GM18873 (cell line): ENCODE measurements at regions not wholly inside any gene's neighbourhood (a gene's known extent, or its start where the extent isn't known, plus 50 kb on each side); places are given as distances from the start of the nearest gene placed in this dataset.
"Not testable (repeated sequence)": the region's sequence is repeated elsewhere in the genome, so short reads cannot be mapped to it uniquely, and the experiment has no call there.

Experiments
- ATAC-seq: cut with Tn5 transposase; IDR thresholded peaks from one replicate; pipeline ENCODE4 v1.9.1; 2021; ENCODE audit warnings: mild to moderate bottlenecking, moderate library complexity, moderate number of reproducible peaks; ENCODE audit not compliant: unreplicated experiment, low FRiP score

DNA sequence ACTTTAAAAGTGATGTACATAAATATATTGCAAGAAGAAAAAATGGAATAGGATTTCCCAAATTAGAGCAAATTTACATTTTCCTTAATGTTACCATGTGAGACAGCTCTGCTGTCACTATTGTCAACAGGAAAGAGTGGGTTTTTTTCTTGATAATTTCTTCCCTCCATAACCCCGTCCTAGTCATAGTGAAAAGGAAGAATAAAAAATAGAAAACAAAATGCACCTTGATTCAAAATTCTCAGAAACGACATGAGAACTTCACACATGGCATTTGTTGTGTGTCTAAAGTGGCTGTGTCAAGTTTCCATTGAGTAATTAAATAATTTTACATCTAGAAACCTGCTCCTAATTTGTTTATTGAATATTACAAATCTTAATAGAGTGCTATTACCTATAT is 945.2 kb upstream of the SLC35B3 start:
- ATAC-seq: no peak

DNA sequence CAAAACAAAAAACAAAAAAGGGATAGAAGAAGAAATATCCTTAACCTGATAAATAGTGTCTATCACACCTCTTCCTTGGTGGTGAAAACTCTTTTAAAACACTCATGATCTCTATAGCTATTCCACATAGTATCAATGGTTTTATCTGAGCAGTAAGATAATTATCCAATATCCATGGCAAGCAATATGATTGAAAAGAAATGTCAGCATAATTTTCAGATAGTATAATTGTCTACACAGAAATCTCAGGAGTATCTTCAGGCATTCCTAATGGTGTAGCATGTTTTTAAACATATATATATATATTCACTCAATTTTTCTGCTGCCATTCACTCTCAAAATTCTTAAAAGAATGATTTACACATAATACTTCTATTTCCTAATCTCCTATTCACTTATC is 938.0 kb upstream of the SLC35B3 start:
- no peak for ATAC-seq

DNA sequence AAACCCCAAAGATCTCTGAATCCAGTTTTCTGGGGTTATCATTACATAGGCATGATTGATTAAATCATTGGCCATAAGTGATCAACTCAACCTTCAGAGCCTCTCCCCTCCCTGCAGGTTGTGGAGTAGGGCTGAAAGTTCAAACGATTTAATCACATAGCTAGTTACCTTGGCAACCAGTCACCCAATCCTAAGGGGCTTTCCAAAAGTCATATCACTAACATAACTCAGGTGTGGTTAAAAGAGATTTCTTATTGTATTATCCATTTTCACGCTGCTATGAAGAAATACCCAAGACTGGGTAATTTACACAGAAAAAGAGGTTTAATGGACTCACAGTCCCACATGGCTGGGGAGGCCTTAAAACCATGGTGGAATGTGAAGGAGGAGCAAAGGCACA is 935.1 kb upstream of the SLC35B3 start:
- no peak for ATAC-seq

DNA sequence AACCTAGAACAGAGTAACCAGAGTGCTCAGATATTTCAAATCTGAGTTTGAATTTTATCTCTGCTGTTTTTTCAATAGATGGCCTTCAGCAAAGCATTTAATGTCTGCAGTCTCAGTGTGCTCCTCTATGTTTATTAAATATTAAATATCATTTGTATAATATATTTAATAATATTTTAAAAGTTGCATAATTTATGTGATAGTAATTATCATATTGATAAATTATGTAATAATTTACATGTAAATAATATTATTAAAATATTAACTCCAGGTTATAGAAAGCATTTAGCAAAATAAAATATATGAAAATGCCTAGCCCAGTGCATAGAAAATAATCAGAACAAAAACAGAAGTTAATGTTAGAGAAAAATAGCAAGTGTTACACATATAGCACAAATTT is 930.0 kb upstream of the SLC35B3 start:
- no peak for ATAC-seq

DNA sequence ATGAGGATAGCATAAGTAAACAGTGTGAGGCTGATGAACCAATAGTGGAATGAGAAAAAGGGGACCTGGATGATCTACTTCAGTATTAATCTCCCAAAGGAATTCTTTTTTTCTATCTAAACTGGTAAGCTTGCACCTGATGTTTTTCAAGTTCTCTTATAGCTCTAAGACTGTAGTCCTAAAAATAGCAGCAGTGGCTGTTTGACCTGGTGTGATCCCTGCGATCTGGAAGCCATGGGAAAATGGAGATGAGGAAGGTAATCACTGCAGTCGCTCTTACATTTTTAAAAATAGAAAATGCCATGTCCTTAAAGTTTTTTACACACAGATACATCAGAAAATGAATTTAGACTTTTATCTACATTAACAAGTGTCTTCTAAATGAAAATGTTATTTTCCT is 926.4 kb upstream of the SLC35B3 start:
- ATAC-seq: no peak

DNA sequence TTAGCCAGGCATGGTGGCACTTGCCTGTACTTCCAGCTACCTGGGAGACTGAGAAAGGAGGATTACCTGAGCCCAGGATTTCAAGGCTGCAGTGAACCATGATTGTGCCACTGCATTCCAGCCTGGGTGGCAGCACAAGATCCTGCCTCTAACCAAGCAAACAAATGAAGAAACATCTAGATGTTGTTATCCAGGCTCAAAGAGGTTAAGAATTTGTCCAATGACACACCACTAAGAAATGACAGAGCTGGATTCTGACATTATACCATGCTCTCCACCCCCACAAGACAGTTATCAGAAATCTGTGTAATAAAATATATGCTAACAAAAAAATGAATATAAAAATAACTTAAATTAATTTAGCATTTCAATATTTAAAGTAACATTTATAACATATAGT is 925.5 kb upstream of the SLC35B3 start:
- ATAC-seq: no peak

DNA sequence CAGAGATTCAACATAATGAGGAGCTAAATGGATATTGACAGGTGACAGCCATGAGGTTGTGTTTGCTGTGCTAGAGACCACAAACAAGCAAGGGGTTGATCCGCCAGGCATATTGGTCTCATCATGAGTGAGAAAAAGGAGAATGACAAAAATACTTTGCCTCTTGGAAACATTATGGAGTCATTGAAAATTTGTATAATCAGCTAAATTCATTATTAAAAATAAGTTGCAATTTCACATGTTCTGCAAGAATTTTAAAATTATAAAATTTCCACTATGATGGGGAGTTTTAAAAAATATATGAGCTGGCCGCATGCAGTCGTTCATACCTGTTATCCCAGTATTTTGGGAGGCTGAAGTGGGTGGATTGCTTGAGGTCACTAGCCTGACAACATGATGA is 912.3 kb upstream of the SLC35B3 start:
- ATAC-seq: no peak

DNA sequence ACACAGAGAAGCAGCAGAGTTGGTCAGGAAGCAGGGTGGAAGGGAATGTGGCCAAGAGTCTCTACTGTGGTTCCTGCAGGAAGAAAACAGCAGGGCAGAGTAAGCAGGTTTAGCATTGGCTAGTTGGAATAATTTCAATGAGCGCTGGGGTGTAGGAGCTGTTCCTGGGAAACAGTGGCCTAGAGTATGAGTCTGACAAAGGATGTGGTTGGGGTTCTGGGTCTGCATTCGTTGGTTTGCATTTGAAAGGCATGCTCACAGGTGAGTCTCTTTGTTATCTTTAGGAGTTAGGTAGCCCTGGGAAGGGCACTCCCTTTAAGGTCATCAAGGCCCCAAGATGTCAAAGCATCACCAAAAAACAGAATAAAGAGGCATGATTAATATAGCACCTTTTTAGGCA is 911.6 kb upstream of the SLC35B3 start:
- no peak for ATAC-seq

DNA sequence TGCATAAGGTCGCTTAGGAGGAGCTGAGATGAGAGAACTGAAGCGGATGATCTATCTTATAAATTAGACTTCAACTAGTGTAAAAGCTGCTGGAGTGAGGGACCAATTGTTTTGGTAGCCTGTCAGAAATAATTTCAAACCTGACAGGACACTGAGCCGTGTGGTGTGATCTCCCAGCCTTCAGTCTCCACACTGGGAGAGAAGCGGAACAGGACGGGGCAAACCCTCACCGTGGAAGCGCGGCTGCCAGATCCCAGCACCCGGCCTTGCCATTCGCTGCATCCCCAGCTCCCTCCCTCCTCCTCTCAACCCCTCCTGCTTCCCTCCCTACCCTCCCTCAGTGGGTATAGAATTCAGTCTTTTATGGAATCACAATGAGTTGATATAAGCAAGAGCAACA is 900.1 kb upstream of the SLC35B3 start:
- ATAC-seq: no peak

DNA sequence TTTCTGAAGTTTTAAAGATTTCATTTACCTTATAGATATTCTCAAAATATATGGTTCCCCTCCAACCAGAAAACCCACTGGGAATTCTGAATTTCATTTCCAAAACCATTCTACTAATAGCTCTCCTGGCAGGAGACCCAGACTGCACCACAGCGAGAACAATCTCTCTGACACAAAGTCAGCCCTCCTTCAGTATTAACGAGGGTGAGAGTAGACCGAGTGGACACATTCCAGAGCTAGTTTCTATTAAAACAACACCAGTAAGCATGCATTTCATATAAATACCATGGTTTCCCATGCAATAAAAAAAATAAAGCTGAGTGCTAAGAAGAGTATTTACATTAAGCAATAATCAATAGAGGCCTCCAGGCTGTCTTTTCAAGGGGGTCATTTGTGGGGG is 899.6 kb upstream of the SLC35B3 start:
- ATAC-seq: no peak

DNA sequence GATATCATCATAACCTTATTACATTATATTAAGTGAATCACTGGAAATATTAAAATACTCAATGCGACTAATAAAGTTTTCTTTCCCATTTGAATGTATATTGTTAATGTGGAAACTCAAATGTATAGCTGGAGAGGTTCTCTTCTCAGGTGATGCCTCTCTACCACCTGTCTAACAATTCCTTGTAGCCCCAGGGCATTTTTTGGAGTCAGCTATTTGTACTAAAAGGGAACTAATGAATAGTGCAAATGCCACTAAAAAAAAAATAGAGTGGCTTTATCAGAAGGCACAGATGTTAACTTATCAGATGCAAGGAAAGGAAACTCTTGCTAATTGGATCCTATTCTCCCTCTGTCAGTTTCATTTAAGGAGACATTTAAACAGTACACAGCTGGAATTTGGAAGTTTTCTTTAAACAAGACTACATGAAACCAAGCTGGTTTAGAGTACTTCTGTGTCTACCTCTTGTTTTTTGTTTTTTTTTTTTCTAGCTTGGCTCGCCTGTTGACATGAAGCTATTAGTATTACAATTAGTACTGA is 897.0 kb upstream of the SLC35B3 start:
- ATAC-seq: no peak

DNA sequence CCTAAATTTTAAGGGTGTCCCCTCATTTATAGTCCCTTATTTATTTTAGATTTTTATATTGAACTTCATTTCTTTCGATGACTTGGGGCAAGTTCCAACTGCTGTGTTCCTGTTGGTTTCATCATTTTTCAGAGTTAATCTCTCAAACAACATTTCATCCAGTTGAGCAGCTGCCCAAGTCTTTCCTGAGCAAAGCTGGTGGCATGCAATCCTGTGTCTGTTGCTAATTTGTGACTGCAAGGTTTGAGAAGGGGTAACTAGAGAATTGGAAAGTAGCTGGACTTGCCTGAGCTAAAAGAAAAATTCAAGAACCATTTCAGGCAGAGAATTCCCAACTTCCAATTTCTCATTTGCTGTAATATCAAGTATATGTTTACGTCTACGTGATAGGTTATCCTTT is 881.5 kb upstream of the SLC35B3 start:
- no peak for ATAC-seq

DNA sequence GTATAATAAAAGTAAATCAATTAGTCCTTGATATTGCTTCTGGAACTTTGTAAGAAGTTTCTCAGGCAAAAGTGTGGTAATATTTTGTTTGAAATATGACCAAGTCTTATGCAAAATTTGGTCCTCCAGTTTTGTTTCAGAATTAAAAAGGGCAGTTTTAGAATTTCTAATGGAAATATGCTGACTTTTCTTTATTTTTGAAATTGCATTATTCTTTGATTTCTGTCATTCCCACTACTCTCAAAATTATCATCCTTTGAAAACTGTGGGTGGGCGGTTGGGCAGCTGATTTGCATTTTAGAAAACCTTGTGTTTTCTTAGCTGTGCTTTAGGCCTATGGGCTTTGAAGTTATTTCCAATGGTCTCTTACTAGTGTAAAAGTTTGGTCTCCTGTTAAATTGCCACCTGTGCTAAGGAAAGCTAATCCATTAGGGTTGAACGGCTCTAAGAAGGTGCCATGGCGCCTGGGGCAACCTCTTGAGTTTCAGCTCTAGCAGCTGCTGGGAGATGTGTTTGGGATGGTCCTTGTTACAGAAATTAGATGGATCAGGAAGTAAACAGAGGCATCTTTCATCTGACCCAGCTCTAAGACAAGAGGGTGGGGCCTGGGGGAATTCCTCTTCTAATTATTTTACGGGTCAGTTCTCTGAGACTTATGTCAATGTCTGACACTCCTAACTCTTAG is 880.8 kb upstream of the SLC35B3 start:
- no peak for ATAC-seq

DNA sequence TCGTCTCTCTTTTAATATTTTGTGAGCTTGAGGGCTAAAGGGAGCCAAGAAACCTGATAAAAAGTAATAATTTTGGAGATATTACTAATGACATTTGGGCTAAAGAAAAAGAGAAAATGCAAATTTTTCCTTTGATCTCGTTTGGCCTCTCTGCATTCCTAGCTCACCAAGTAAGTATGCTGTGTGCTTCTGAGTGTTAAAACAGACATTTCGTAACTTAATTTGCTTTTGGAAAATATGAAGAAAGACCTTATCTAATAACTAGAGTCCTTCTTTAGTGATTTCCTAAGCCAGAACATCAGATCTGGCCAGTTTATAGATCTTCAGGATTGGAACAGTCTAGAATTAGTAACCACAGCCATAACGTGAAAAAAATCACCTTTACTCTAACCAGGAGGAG is 872.9 kb upstream of the SLC35B3 start:
- no peak for ATAC-seq

DNA sequence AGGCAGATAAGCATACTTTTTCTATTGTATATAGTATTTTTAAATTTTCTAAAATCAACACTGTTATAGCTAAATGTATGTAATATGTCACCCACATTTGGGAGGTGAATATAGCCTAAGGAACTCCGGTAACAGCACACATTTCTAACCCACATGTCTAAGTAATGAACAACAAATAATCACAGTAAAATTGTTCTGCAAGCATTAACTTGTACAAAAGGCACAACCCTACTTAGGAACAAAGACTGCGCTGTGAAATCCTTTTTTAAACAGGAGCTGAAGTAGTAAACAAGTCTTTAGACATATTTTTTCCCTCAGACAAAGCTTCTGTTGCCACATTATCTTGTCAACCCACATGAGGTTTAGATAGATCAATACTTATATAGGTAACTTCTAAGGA is 872.4 kb upstream of the SLC35B3 start:
- ATAC-seq: no peak

DNA sequence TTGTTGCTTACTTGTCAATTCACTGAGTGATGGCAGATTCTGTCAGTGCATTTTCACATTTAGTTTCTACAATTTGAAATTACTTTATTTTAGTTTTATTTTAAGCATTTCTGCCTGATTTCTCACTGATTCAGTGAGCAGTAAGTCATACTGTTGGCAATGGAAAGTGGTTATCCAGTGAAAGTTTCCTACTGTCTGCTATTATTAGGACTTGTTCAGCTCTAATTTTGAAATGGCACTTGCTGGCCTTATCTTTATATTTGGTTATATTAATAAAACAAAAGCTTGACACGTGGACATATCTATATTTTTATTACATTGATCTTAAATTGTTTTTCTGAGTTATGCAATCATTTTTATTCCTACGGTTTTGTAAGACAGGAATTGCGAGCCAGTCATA is 871.8 kb upstream of the SLC35B3 start:
- ATAC-seq: no peak

DNA sequence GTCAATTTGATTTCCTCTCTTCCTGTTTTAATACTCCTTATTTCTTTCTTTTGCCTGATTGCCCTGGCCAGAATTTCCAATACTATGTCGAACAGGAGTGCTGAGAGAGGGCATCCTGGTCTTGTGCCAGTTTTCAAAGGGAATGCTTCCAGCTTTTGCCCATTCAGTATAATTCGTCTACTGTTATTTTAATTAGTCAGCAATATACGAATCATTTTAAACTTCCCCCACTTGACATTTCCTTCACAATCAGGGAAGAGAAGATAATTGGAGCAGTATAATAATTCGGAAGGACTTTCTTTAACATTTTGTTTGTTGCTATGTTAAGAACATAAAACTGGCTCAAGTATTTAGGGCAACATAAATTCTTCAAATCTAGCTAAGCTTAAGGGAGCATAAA is 860.3 kb upstream of the SLC35B3 start:
- ATAC-seq: no peak

DNA sequence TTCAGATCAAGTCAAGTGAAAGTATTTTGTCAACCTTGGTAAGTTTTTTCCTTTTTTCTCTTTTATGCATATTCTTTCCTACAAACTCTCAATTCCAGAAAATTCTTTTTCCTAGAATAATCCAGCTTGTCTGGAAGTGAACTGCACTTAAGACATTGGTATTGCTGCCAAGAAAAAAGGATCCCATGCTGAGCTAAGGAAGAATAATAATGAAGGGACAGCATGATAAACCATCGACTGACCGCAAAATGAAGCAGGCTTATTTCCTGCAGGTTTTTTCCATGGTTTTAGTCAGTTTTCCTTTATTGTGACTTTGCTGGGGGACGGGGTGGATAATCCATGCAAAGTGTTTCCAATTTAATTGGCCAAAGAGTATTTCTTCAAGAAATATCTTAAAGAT is 857.6 kb upstream of the SLC35B3 start:
- no peak for ATAC-seq

DNA sequence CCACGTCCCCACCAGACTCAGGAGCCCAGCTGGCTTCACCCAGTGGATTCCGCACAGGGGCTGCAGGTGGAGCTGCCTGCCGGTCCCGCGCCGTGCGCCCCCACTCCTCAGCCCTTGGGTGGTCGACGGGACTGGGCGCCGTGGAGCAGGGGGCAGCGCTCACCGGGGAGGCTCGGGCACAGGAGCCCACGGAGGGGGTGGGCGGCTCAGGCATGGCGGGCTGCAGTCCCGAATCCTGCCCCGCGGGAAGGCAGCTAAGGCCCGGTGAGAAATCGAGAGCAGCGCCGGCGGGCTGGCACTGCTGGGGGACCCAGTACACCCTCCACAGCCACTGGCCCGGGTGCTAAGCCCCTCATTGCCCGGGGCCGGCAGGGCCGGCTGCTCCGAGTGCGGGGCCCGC is 855.0 kb upstream of the SLC35B3 start:
- not testable (repeated sequence) for ATAC-seq

DNA sequence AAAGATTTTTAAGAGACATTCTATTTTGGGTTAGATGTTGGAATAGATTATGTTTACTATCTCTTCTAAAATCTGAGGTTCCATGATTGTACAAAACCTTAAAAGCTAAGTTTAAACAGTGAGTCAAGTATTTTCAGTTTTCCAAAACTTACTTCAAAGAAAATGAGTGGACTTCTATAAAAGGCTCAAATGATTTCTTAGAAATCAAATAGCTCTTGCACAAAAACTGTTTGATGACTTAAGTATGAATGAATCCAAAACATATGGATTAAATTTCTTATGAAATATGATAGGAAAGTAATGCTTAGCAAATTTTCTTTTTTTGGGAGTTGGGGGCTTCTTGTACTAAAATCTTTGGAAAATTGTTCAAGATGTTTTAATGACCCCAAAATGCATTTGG is 837.3 kb upstream of the SLC35B3 start:
- no peak for ATAC-seq

DNA sequence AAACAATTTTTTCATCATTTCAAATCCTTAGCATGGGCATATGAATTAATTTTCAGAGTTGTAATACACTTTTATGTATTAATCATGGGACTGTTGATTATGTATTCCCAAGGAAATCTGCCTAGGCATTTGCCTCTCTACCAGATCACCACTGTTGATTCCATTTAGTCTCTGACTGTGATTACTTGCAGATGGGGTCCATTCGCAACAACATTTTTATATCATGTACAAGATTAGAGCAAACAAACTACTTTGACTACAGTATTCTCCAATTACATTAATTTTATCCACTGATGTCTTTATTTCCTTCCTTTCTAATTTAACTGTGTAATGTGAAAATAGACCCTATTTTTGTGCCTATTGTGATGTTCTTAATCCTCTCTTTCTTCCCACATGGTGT is 831.4 kb upstream of the SLC35B3 start:
- no peak for ATAC-seq

DNA sequence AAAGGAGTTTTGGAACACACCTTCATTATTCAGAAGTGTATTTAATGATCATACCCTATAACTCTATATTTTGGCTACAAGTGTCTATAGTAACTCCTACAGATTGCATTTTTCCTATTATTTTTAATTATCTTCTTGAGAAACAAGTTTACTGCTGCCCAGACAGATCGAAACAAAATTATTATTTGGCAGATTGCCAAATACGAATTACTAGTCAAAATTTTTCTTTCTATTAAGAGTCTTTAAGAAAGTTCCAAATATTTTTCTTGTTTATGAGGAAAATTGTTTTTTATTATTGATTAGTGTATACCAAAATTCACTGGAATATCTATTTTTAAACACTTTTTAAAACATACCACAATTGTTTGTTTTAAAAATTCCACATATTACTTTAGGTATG is 821.9 kb upstream of the SLC35B3 start:
- ATAC-seq: no peak

DNA sequence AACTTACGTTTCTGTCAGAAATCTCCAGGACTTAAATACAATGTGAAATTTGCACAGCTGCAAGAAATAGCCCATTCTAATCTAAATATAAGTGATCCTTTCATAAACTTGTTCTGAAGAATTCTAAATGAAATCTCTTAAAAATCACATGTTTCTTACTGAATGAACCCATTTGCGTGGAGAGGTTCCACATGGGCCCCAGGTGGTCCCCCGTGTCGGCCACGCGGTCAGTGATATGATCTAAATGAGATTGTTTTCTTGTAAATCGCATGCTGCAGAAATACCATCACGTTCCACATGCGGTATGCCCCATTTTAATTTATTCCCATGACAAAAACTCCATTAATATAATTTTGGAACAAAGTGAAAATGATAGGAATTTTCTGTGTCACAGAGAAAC is 818.9 kb upstream of the SLC35B3 start:
- no peak for ATAC-seq
